ENCODE measurements at regions not wholly inside any gene's neighbourhood (a gene's known extent, or its start where the extent isn't known, plus 50 kb on each side); places are given as distances from the start of the nearest gene placed in this dataset.
A peak's percentile ranks its signal among the peaks of the same experiment; 100 is the strongest.

- peak in 1 of 2 donors; percentile 28 for DNase-seq (ENCODE audit: low read depth in 2 of 2)
These were observed 543.4 kb downstream of the CD83 start for GRCh38 chr6:14660806-14661579.

GRCh38 chr6:14661691-14662090 is 544.1 kb downstream of the CD83 start:
- no peak for DNase-seq (ENCODE audit: low read depth in 2 of 2)

- no peak for DNase-seq (ENCODE audit: low read depth in 2 of 2)
These were observed 546.6 kb downstream of the CD83 start for GRCh38 chr6:14664112-14664601.

- no peak for DNase-seq (ENCODE audit: low read depth in 2 of 2)
These were observed 547.2 kb downstream of the CD83 start for GRCh38 chr6:14664621-14665315.

- DNase-seq (ENCODE audit: low read depth in 2 of 2), result no peak
These were observed 548.5 kb downstream of the CD83 start for GRCh38 chr6:14665827-14666724.

GRCh38 chr6:14670806-14671205 is 553.2 kb downstream of the CD83 start:
- no peak for DNase-seq (ENCODE audit: low read depth in 2 of 2)

GRCh38 chr6:14671261-14671681 is 553.7 kb downstream of the CD83 start:
- DNase-seq (ENCODE audit: low read depth in 2 of 2), result no peak

- no peak for DNase-seq (ENCODE audit: low read depth in 2 of 2)
These were observed 554.4 kb downstream of the CD83 start for GRCh38 chr6:14671937-14672336.

GRCh38 chr6:14673201-14673600 is 555.6 kb downstream of the CD83 start:
- no peak for DNase-seq (ENCODE audit: low read depth in 2 of 2)

GRCh38 chr6:14674458-14674857 is 556.9 kb downstream of the CD83 start:
- no peak for DNase-seq (ENCODE audit: low read depth in 2 of 2)

- no peak for DNase-seq (ENCODE audit: low read depth in 2 of 2)
These were observed 557.5 kb downstream of the CD83 start for GRCh38 chr6:14674867-14675648.

GRCh38 chr6:14676064-14676463 is 558.5 kb downstream of the CD83 start:
- no peak for DNase-seq (ENCODE audit: low read depth in 2 of 2)

- DNase-seq (ENCODE audit: low read depth in 2 of 2), result no peak
These were observed 559.6 kb downstream of the CD83 start for GRCh38 chr6:14676977-14677781.

GRCh38 chr6:14681699-14682487 is 564.0 kb upstream of the JARID2 start:
- no peak for DNase-seq (ENCODE audit: low read depth in 2 of 2)

GRCh38 chr6:14682812-14683211 is 563.1 kb upstream of the JARID2 start:
- no peak for DNase-seq (ENCODE audit: low read depth in 2 of 2)

- no peak for DNase-seq (ENCODE audit: low read depth in 2 of 2)
These were observed 556.2 kb upstream of the JARID2 start for GRCh38 chr6:14689639-14690038.

GRCh38 chr6:14690120-14691056 is 555.5 kb upstream of the JARID2 start:
- no peak for DNase-seq (ENCODE audit: low read depth in 2 of 2)

- no peak for DNase-seq (ENCODE audit: low read depth in 2 of 2)
These were observed 553.7 kb upstream of the JARID2 start for GRCh38 chr6:14692208-14692607.

Data from stimulated activated CD8-positive, alpha-beta memory T cell treated with anti-CD3 and anti-CD28 coated beads, Interleukin-15, amount 100 ng/mL, for 4 hours (primary cell).